Medulla oblongata (tissue), 1 donor: ENCODE measurements at regions not wholly inside any gene's neighbourhood (a gene's known extent, or its start where the extent isn't known, plus 50 kb on each side); places are given as distances from the start of the nearest gene placed in this dataset.
"Not testable (repeated sequence)": the region's sequence is repeated elsewhere in the genome, so short reads cannot be mapped to it uniquely, and the experiment has no call there.

Source experiments
- DNase-seq: peaks from one replicate; pipeline ENCODE4 v3.0.0-alpha.2; 2015; ENCODE audit errors: extremely low spot score

GRCh38 chr2:20130821-20131645 lies 79.6 kb upstream of the LAPTM4A start:
- DNase-seq: no peak

- no peak for DNase-seq
Observed at GRCh38 chr2:20130160-20130560, 78.7 kb upstream of the LAPTM4A start.

- no peak for DNase-seq
Observed at GRCh38 chr2:20129331-20130159, 78.1 kb upstream of the LAPTM4A start.

- no peak for DNase-seq
Observed at GRCh38 chr2:20128506-20129330, 77.3 kb upstream of the LAPTM4A start.

GRCh38 chr2:20126469-20126868 lies 75.0 kb upstream of the LAPTM4A start:
- no peak for DNase-seq

- DNase-seq: no peak
Observed at GRCh38 chr2:20126040-20126439, 74.6 kb upstream of the LAPTM4A start.

GRCh38 chr2:20125616-20126015 lies 74.2 kb upstream of the LAPTM4A start:
- DNase-seq: no peak

- no peak for DNase-seq
Observed at GRCh38 chr2:20125164-20125563, 73.7 kb upstream of the LAPTM4A start.

GRCh38 chr2:20123871-20124594 lies 72.6 kb upstream of the LAPTM4A start:
- no peak for DNase-seq

GRCh38 chr2:20122864-20123263 lies 71.4 kb upstream of the LAPTM4A start:
- no peak for DNase-seq

- no peak for DNase-seq
Observed at GRCh38 chr2:20120569-20121416, 69.4 kb upstream of the LAPTM4A start.

- DNase-seq: no peak
Observed at GRCh38 chr2:20118051-20118450, 66.6 kb upstream of the LAPTM4A start.

GRCh38 chr2:20115902-20116301 lies 64.5 kb upstream of the LAPTM4A start:
- no peak for DNase-seq

GRCh38 chr2:20115374-20115773 lies 63.9 kb upstream of the LAPTM4A start:
- no peak for DNase-seq

GRCh38 chr2:20113986-20114938 lies 62.8 kb upstream of the LAPTM4A start:
- no peak for DNase-seq

GRCh38 chr2:20113004-20113796 lies 61.8 kb upstream of the LAPTM4A start:
- DNase-seq: no peak

GRCh38 chr2:20112361-20112760 lies 60.9 kb upstream of the LAPTM4A start:
- DNase-seq: not testable (repeated sequence)
